SU-DHL-6 (cell line): ENCODE measurements at regions not wholly inside any gene's neighbourhood (a gene's known extent, or its start where the extent isn't known, plus 50 kb on each side); places are given as distances from the start of the nearest gene placed in this dataset.

Experiments
- H2AFZ ChIP-seq: fragments of 200-600 bp; sonication (generic); 2 replicates; pipeline ENCODE4 v1.6.1; 2014; ENCODE audit warnings: low read depth, mild to moderate bottlenecking, moderate library complexity, mixed read lengths, antibody characterized with exemption, low read length; ENCODE audit not compliant: severe bottlenecking
- H3F3A ChIP-seq: fragments of 200-600 bp; shearing (Covaris generic); 2 replicates; pipeline ENCODE4 v1.6.0; 2016; ENCODE audit warnings: antibody characterized with exemption, mild to moderate bottlenecking; ENCODE audit not compliant: insufficient read depth
- H3K27ac ChIP-seq: fragments of 200-600 bp; sonication (generic); 2 replicates; pipeline ENCODE4 v1.5.1; 2016; ENCODE audit warnings: low read depth, mild to moderate bottlenecking, low read length, moderate library complexity, mixed read lengths
- H3K27me3 ChIP-seq: fragments of 200-600 bp; sonication (generic), shearing (Covaris generic); 2 replicates; pipeline ENCODE4 v1.6.0; 2014; ENCODE audit warnings: mild to moderate bottlenecking, low read length
- H3K36me3 ChIP-seq: fragments of 200-600 bp; sonication (generic); 2 replicates; pipeline ENCODE4 v1.6.1; 2014; ENCODE audit warnings: mild to moderate bottlenecking, low read length, mixed read lengths
- H3K4me2 ChIP-seq: fragments of 300-600, 200-600 bp; shearing (Covaris generic), sonication (generic); 2 replicates; pipeline ENCODE4 v1.6.0; 2014; ENCODE audit warnings: low read length, low read depth, mild to moderate bottlenecking; ENCODE audit not compliant: poor library complexity, severe bottlenecking
- H3K4me3 ChIP-seq: fragments of 200-600 bp; sonication (generic); 2 replicates; pipeline ENCODE4 v1.5.1; 2014; ENCODE audit warnings: antibody characterized with exemption, low read length, mild to moderate bottlenecking, mixed read lengths; ENCODE audit not compliant: insufficient read depth, poor library complexity, severe bottlenecking
- H3K79me2 ChIP-seq: fragments of 200-600 bp; sonication (generic); 2 replicates; pipeline ENCODE4 v1.6.1; 2014; ENCODE audit warnings: mild to moderate bottlenecking, low read length, moderate library complexity; ENCODE audit not compliant: insufficient read depth
- H3K9ac ChIP-seq: fragments of 200-600 bp; sonication (generic); 2 replicates; pipeline ENCODE4 v1.7.0; 2014; ENCODE audit warnings: mild to moderate bottlenecking, low read length
- H3K9me2 ChIP-seq: fragments of 200-600 bp; sonication (generic); replicated peaks from 2 replicates; pipeline ENCODE4 v1.6.1; 2014; ENCODE audit warnings: low read length; ENCODE audit not compliant: insufficient read depth
- H3K9me3 ChIP-seq: fragments of 200-600 bp; sonication (generic); 2 replicates; pipeline ENCODE4 v1.6.1; 2014; ENCODE audit warnings: low read length, mixed read lengths; ENCODE audit not compliant: insufficient read depth
- H4K20me1 ChIP-seq: fragments of 200-600 bp; sonication (generic); 2 replicates; pipeline ENCODE4 v1.6.1; 2014; ENCODE audit warnings: low read depth, mild to moderate bottlenecking, antibody characterized with exemption, low read length, moderate library complexity, mixed read lengths
- EZH2phosphoT487 ChIP-seq: fragments of 200-600 bp; sonication (generic), shearing (Covaris generic); conservative IDR thresholded peaks from 2 replicates; pipeline ENCODE4 v1.6.1; 2018; ENCODE audit warnings: mild to moderate bottlenecking, antibody characterized with exemption, low read length, moderate library complexity, mixed read lengths
- TF ChIP-seq, protein P1 (sequence below): fragments of 200-600 bp; sonication (generic); IDR thresholded peaks from one replicate; pipeline ENCODE4 v1.5.1; 2017; ENCODE audit warnings: antibody characterized with exemption, mild to moderate bottlenecking, low read length, moderate library complexity; ENCODE audit not compliant: insufficient read depth, poor library complexity, severe bottlenecking

- Histone ChIP-seq H3K36me3 (no peaks in the 10 kb centered on the region), H3K27me3 (no peaks in the 10 kb centered on the region), H3K9ac (no peak overlapping the region), H3K79me2 (no peaks in the 10 kb centered on the region), H4K20me1 (no peaks in the 10 kb centered on the region), H3K9me2 (no peaks in the 10 kb centered on the region), H3K27ac (no peak overlapping the region), H3K4me3 (no peak overlapping the region), H3F3A (no peaks in the 10 kb centered on the region), H3K9me3 (no peaks in the 10 kb centered on the region), H2AFZ (no peak overlapping the region), H3K4me2 (no peak overlapping the region)
- TF ChIP-seq, protein P1, sequence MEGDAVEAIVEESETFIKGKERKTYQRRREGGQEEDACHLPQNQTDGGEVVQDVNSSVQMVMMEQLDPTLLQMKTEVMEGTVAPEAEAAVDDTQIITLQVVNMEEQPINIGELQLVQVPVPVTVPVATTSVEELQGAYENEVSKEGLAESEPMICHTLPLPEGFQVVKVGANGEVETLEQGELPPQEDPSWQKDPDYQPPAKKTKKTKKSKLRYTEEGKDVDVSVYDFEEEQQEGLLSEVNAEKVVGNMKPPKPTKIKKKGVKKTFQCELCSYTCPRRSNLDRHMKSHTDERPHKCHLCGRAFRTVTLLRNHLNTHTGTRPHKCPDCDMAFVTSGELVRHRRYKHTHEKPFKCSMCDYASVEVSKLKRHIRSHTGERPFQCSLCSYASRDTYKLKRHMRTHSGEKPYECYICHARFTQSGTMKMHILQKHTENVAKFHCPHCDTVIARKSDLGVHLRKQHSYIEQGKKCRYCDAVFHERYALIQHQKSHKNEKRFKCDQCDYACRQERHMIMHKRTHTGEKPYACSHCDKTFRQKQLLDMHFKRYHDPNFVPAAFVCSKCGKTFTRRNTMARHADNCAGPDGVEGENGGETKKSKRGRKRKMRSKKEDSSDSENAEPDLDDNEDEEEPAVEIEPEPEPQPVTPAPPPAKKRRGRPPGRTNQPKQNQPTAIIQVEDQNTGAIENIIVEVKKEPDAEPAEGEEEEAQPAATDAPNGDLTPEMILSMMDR: no peak
- no peak for TF ChIP-seq EZH2phosphoT487
These were observed 927.1 kb downstream of the VRK1 start for GRCh38 chr14:97724265-97724731.

- no peak overlapping the region for H2AFZ ChIP-seq
- H3K4me2 ChIP-seq: no peak overlapping the region
- H3K79me2 ChIP-seq: no peaks in the 10 kb centered on the region
These were observed 929.5 kb downstream of the VRK1 start for GRCh38 chr14:97726676-97727075.

DNA sequence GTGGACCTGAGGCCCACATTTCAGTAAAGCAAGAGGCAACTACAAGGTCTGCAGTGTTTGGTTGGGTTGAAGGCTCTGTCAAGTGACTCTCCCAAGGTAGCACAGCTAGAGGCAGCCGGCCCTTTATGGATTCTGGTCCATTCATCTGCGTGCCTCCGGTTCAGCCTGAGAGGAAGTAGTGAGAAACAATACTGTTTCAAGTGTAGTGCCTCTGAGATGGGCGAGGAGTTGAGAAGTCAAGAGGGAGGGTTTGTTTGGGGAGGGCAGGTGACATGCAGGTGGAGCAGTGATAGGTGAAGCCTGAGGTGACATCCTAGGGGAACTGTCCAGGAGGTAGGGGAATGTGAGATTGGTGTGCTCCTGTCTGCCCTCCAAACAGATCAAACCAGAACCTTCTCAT, 933.5 kb downstream of the VRK1 start:
- no peak overlapping the region for H3K4me3 ChIP-seq
- H3K9ac ChIP-seq: no peak overlapping the region
- no peaks in the 10 kb centered on the region for H3K9me3 ChIP-seq
- H3F3A ChIP-seq: no peaks in the 10 kb centered on the region
- no peaks in the 10 kb centered on the region for H3K9me2 ChIP-seq
- no peaks in the 10 kb centered on the region for H4K20me1 ChIP-seq
- H3K79me2 ChIP-seq: no peaks in the 10 kb centered on the region
- H2AFZ ChIP-seq: no peak overlapping the region
- no peak overlapping the region for H3K4me2 ChIP-seq
- TF ChIP-seq, protein P1: no peak
- TF ChIP-seq EZH2phosphoT487: no peak
- no peaks in the 10 kb centered on the region for H3K27me3 ChIP-seq
- no peaks in the 10 kb centered on the region; the same call in 1 of the 2 replicates for H3K36me3 ChIP-seq
- H3K27ac ChIP-seq: no peak overlapping the region

More at GRCh38 chr14:97726676-97727075, 929.5 kb downstream of the VRK1 start:
- Histone ChIP-seq H3K27me3 (no peaks in the 10 kb centered on the region), H3K9me2 (no peaks in the 10 kb centered on the region), H3K9me3 (no peaks in the 10 kb centered on the region), H4K20me1 (no peaks in the 10 kb centered on the region), H3K9ac (no peak overlapping the region), H3F3A (no peaks in the 10 kb centered on the region), H3K36me3 (no peaks in the 10 kb centered on the region), H3K4me3 (no peak overlapping the region), H3K27ac (no peak overlapping the region)
- TF ChIP-seq, protein P1: no peak
- no peak for TF ChIP-seq EZH2phosphoT487
